ENCODE measurements at regions not wholly inside any gene's neighbourhood (a gene's known extent, or its start where the extent isn't known, plus 50 kb on each side); places are given as distances from the start of the nearest gene placed in this dataset.

GRCh38 chr10:23610626-23611307 is 171.9 kb downstream of the OTUD1 start:
- ChIA-PET CTCF (no interaction called here), POLR2A (no interaction called here), RAD21 (ENCODE audit: low non-redundant PET in 1 of 2, low total read pairs in 2 of 2, uncharacterized antibody in 2 of 2, unreplicated experiment in 2 of 2) (no interaction called here)
- no TSS peak for BruUV-seq (replicated peaks)
- Histone ChIP-seq H3K9me2 (ENCODE audit: insufficient read depth) (no peaks in the 10 kb centered on the region), H3K27me3 (ENCODE audit: insufficient read depth, low read length) (peaks cover 9% of the 10 kb centered on the region), H3K79me2 (ENCODE audit: insufficient read depth, low read length) (no peaks in the 10 kb centered on the region), H2AFZ (ENCODE audit: low read depth, low read length, poor library complexity, severe bottlenecking) (no peak overlapping the region), H3K4me1 (ENCODE audit: control insufficient read depth in 1 of 2, insufficient read depth in 2 of 2, low read length in 2 of 2) (no peaks in the 10 kb centered on the region), H4K20me1 (ENCODE audit: insufficient read depth) (no peaks in the 10 kb centered on the region), H3K36me3 (ENCODE audit: control insufficient read depth in 1 of 2, insufficient read depth in 2 of 2, low read length in 2 of 2) (no peaks in the 10 kb centered on the region), H3K27ac (ENCODE audit: low read depth, low read length) (no peak overlapping the region), H3K9me3 (ENCODE audit: control insufficient read depth in 1 of 2, insufficient read depth in 1 of 2, low read depth in 1 of 2, low read length in 2 of 2) (no peaks in the 10 kb centered on the region), H3K4me2 (ENCODE audit: low read length) (no peak overlapping the region), H3K9ac (ENCODE audit: low read length) (no peak overlapping the region), H3K4me3 (replicated peaks in 1 of 2; ENCODE audit: low read depth in 1 of 2, low read length in 2 of 2) (no peak overlapping the region)
- no peak for DNase-seq (ENCODE audit: low read depth, low spot score)
- TF ChIP-seq EGR1 (IDR thresholded peaks at IDR 0.05; ENCODE audit: low read depth) (no peak), POLR2A (IDR thresholded peaks at IDR 0.05; ENCODE audit: borderline replicate concordance, extremely low read depth, insufficient read depth, insufficient read length) (no peak), ZNF274 (IDR thresholded peaks at IDR 0.05; ENCODE audit: low read depth, low read length) (no peak), CTCF (IDR thresholded peaks at IDR 0.05 in 2 of 3, conservative IDR thresholded peaks at IDR 0.05 in 1 of 3; ENCODE audit: borderline replicate concordance in 1 of 3, insufficient read depth in 1 of 3, low read depth in 2 of 3, low read length in 2 of 3) (no peak), CBX3 (IDR thresholded peaks at IDR 0.05; ENCODE audit: low read depth) (no peak), REST (IDR thresholded peaks at IDR 0.05; ENCODE audit: low read depth) (no peak), FOSL1 (IDR thresholded peaks at IDR 0.05; ENCODE audit: low read depth) (no peak), TCF7L2 (IDR thresholded peaks at IDR 0.05; ENCODE audit: borderline replicate concordance, extremely low read depth, insufficient read depth, insufficient read length) (no peak), EZH2phosphoT487 (IDR thresholded peaks at IDR 0.05; ENCODE audit: borderline replicate concordance) (no peak), MAX (IDR thresholded peaks at IDR 0.05) (no peak), RAD21 (IDR thresholded peaks at IDR 0.05; ENCODE audit: low read depth) (no peak), SIN3A (IDR thresholded peaks at IDR 0.05; ENCODE audit: low read depth) (no peak), JUND (IDR thresholded peaks at IDR 0.05) (no peak), ELF1 (IDR thresholded peaks at IDR 0.05; ENCODE audit: borderline replicate concordance, low read depth) (no peak), ZFX (IDR thresholded peaks at IDR 0.05) (no peak)
- ATAC-seq = no peak
- intact Hi-C loops (cut with micrococcal nuclease) = no loop called here
